B cell (primary cell): ENCODE measurements at regions not wholly inside any gene's neighbourhood (a gene's known extent, or its start where the extent isn't known, plus 50 kb on each side); places are given as distances from the start of the nearest gene placed in this dataset.

Source experiments
- ATAC-seq: fragments of 200-7000 bp; cut with Tn5 transposase; one replicate; pipeline ENCODE4 v1.10.0; 2021; ENCODE audit warnings: low read depth, mild to moderate bottlenecking, moderate number of reproducible peaks, moderate library complexity
- CTCF ChIA-PET: fragments of 350-600 bp; sonication (Branson Sonifier 250); formaldehyde crosslinking; loops from one replicate; lab custom pipeline; 2021; ENCODE audit warnings: antibody characterized with exemption, inconsistent platforms; lab: Charles Lee
- POLR2A ChIA-PET: fragments of 350-600 bp; sonication (Branson Sonifier 250); formaldehyde crosslinking; loops from one replicate; lab custom pipeline; 2021; ENCODE audit warnings: antibody characterized with exemption; lab: Charles Lee
- DNase-seq: peaks from one replicate; pipeline ENCODE4 v3.0.0; 2013
- H2AFZ ChIP-seq: 2 replicates; pipeline ENCODE4 v1.6.1; 2012; ENCODE audit warnings: mild to moderate bottlenecking, low read depth, low read length; ENCODE audit not compliant: insufficient read depth, poor library complexity, severe bottlenecking
- H3K27ac ChIP-seq, 2 donors: 1 replicate in 1 of 2; 2 replicates in 1 of 2; pipeline ENCODE4 v1.5.1; 2012 to 2013; ENCODE audit warnings: low read length in 2 of 2, mild to moderate bottlenecking in 2 of 2, moderate library complexity in 1 of 2
- H3K27me3 ChIP-seq, 4 experiments: fragments of 200-600 bp in 1 of 4; sonication (generic) in 1 of 4; replicated peaks in 1 of 4; 1 replicate in 2 of 4; 2 replicates in 2 of 4; pipeline versions ENCODE4 v1.6.1 to v1.7.0; 2013 to 2016; ENCODE audit warnings: low read length in 3 of 4, mild to moderate bottlenecking in 2 of 4, mixed read lengths in 1 of 4, moderate library complexity in 1 of 4; ENCODE audit not compliant: insufficient read depth in 4 of 4, control insufficient read depth in 3 of 4; ENCODE audit errors: control extremely low read depth in 1 of 4
- H3K36me3 ChIP-seq, 2 experiments: replicated peaks in 1 of 2; 1 replicate in 1 of 2; 2 replicates in 1 of 2; pipeline versions ENCODE4 v1.6.1 to v1.7.1; 2013; ENCODE audit warnings: low read length in 1 of 2; ENCODE audit not compliant: insufficient read depth in 2 of 2, control insufficient read depth in 1 of 2; ENCODE audit errors: control extremely low read depth in 1 of 2, extremely low read depth in 1 of 2
- H3K4me1 ChIP-seq, 2 donors: fragments of 200-600 bp in 1 of 2; sonication (generic) in 1 of 2; 1 replicate in 1 of 2; 2 replicates in 1 of 2; pipeline versions ENCODE4 v1.5.1 to v1.6.1; 2013 to 2017; ENCODE audit warnings: low read length in 2 of 2; ENCODE audit not compliant: control insufficient read depth in 2 of 2, insufficient read depth in 2 of 2
- H3K4me2 ChIP-seq: replicated peaks from 2 replicates; pipeline ENCODE3; 2012; ENCODE audit warnings: mild to moderate bottlenecking, low read depth, low read length; ENCODE audit not compliant: poor library complexity, severe bottlenecking
- H3K4me3 ChIP-seq, 5 experiments: fragments of 200-600 bp in 1 of 5; sonication (generic) in 1 of 5; 1 replicate in 3 of 5; 2 replicates in 2 of 5; pipeline versions ENCODE4 v1.5.1 to v1.7.0; 2011 to 2016; ENCODE audit warnings: low read length in 4 of 5, mild to moderate bottlenecking in 4 of 5, low read depth in 2 of 5, control low read depth in 1 of 5, moderate library complexity in 1 of 5; ENCODE audit not compliant: insufficient read depth in 1 of 5; ENCODE audit errors: control extremely low read depth in 1 of 5, extremely low read depth in 1 of 5
- H3K79me2 ChIP-seq: fragments of 200-600 bp; sonication (generic); one replicate; pipeline ENCODE4 v1.6.0; 2016; ENCODE audit warnings: low read length; ENCODE audit not compliant: control insufficient read depth, insufficient read depth
- H3K9ac ChIP-seq: fragments of 200-600 bp; sonication (generic); 2 replicates; pipeline ENCODE4 v1.6.1; 2017; ENCODE audit warnings: mild to moderate bottlenecking, low read length, moderate library complexity
- H3K9me3 ChIP-seq, 3 donors: one replicate each; pipeline versions ENCODE4 v1.6.1 to v1.7.1; 2013; ENCODE audit warnings: low read length in 2 of 3; ENCODE audit not compliant: control insufficient read depth in 2 of 3, insufficient read depth in 1 of 3; ENCODE audit errors: control extremely low read depth in 1 of 3
- H4K20me1 ChIP-seq: 2 replicates; pipeline ENCODE4 v1.6.0; 2012; ENCODE audit warnings: mild to moderate bottlenecking, low read length; ENCODE audit not compliant: insufficient read depth, control insufficient read depth, poor library complexity, severe bottlenecking
- H3K27ac Mint-ChIP-seq: one replicate; pipeline ENCODE4 v1.8.0; 2021; ENCODE audit warnings: mixed read lengths
- H3K27me3 Mint-ChIP-seq: one replicate; pipeline ENCODE4 v1.8.0; 2021; ENCODE audit warnings: mixed read lengths
- H3K4me1 Mint-ChIP-seq: one replicate; pipeline ENCODE4 v1.8.0; 2021; ENCODE audit warnings: mixed read lengths
- H3K4me3 Mint-ChIP-seq: one replicate; pipeline ENCODE4 v1.8.0; 2021; ENCODE audit warnings: mixed read lengths
- H3K9me3 Mint-ChIP-seq: one replicate; pipeline ENCODE4 v1.8.0; 2022; ENCODE audit warnings: mixed read lengths; ENCODE audit not compliant: insufficient read depth
- CTCF ChIP-seq: fragments of 200-600 bp; IDR thresholded peaks from one replicate; pipeline ENCODE4 v1.8.0; 2022; ENCODE audit warnings: antibody characterized with exemption, mild to moderate bottlenecking
- EZH2 ChIP-seq: IDR thresholded peaks from 2 replicates; pipeline ENCODE4 v1.6.1; 2012; ENCODE audit warnings: borderline replicate concordance, low read depth, mild to moderate bottlenecking, moderate library complexity, low read length; ENCODE audit not compliant: insufficient read depth, poor library complexity, severe bottlenecking
- WGBS: methylation state at CpG from one replicate; pipeline ENCODE4 v1.1.5; 2013; ENCODE audit warnings: missing lambda C conversion rate; ENCODE audit not compliant: insufficient coverage; 5-methylcytosine and 5-hydroxymethylcytosine counted together
- intact Hi-C: fragments of 100-400 bp; cut with micrococcal nuclease; formaldehyde crosslinking; loops from one replicate; pipeline ENCODE4 v1.10.0; 2022

GRCh38 chr6:4560221-4561077 lies 215.8 kb upstream of the CDYL start:
- Mint-ChIP-seq H3K9me3 (no peaks in the 10 kb centered on the region), H3K27ac (no peak overlapping the region), H3K27me3 (peaks cover 28% of the 10 kb centered on the region), H3K4me3 (peak overlapping the region; percentile 61), H3K4me1 (peaks cover 2% of the 10 kb centered on the region)
- no peaks in the 10 kb centered on the region for H3K4me1 ChIP-seq
- peaks cover 0 to 7% (median 0%) of the 10 kb centered on the region in 4 experiments for H3K27me3 ChIP-seq
- H3K9me3 ChIP-seq, result no peaks in the 10 kb centered on the region
- no peak for ATAC-seq
- no peaks in the 10 kb centered on the region for H3K79me2 ChIP-seq
- POLR2A ChIA-PET, result interaction anchor here (0.6 kb wide), 1 partner anchor 87 kb away, joined by 3 read pairs; no protein-coding TSS in a partner anchor
- no peak overlapping the region for H3K4me3 ChIP-seq
- no peaks in the 10 kb centered on the region for H3K36me3 ChIP-seq
- TF ChIP-seq CTCF (no peak), EZH2 (no peak)
- CTCF ChIA-PET, result no interaction called here
- no peaks in the 10 kb centered on the region for H4K20me1 ChIP-seq
- intact Hi-C loops, result no loop called here
- peak; percentile 8 for DNase-seq
- H3K9ac ChIP-seq, result no peak overlapping the region
- H3K27ac ChIP-seq, result no peak overlapping the region
- peak overlapping the region; percentile 47 for H3K4me2 ChIP-seq
- H2AFZ ChIP-seq, result no peak overlapping the region
- 54% methylated on average over 13 of the region's 13 CpGs for WGBS

GRCh38 chr6:4559281-4559875 lies 216.8 kb upstream of the CDYL start:
- Histone ChIP-seq H3K9me3 (no peaks in the 10 kb centered on the region), H3K4me1 (no peaks in the 10 kb centered on the region), H3K4me2 (no peak overlapping the region), H3K27me3 (no peaks in the 10 kb centered on the region), H3K9ac (no peak overlapping the region), H3K36me3 (no peaks in the 10 kb centered on the region), H3K79me2 (no peaks in the 10 kb centered on the region), H3K4me3 (no peak overlapping the region), H3K27ac (no peak overlapping the region), H2AFZ (no peak overlapping the region), H4K20me1 (no peaks in the 10 kb centered on the region)
- DNase-seq (no peak), ATAC-seq (no peak)
- intact Hi-C loops, result no loop called here
- Mint-ChIP-seq H3K4me1 (peaks cover 2% of the 10 kb centered on the region), H3K9me3 (no peaks in the 10 kb centered on the region), H3K4me3 (no peak overlapping the region), H3K27ac (no peak overlapping the region), H3K27me3 (peaks cover 31% of the 10 kb centered on the region)
- CTCF ChIA-PET, result no interaction called here
- TF ChIP-seq EZH2 (no peak), CTCF (no peak)
- POLR2A ChIA-PET, result no interaction called here
- WGBS, result 96% methylated on average over 17 of the region's 19 CpGs
